COR-L47 (cell line): ENCODE measurements at regions not wholly inside any gene's neighbourhood (a gene's known extent, or its start where the extent isn't known, plus 50 kb on each side); places are given as distances from the start of the nearest gene placed in this dataset.
"Not testable (repeated sequence)": the region's sequence is repeated elsewhere in the genome, so short reads cannot be mapped to it uniquely, and the experiment has no call there.

Source experiments
- DNase-seq: peaks from one replicate; lab custom pipeline; 2025; lab: John Stamatoyannopoulos, UW

DNA sequence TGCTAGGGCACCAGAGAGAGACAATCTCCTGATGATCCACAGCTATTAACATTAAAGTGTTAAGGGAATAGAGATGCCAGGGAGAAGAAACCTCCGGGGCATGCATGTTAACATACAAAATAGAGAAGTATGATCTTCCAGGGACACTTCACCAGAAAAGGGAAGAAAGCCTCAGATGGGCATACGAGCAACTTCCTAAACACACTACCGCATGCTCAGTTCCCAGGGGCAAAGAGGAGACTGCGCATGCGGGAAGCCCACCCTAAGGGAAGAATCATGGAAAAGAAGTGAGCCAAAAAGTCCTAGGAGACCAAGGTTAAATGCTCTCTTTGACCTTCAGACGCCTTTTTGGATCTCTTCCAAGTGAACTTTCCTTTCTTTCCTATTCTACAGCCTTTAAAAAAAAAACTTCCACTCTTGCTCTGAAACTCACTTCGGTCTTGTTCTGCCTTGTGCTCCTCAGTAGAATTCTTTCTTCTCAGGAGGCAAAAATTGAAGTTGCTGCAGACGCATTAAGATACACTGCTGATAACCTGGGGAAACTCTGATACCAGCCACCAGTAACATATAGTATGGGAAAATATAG is 1211.3 kb downstream of the REEP3 start:
- DNase-seq = no peak

DNA sequence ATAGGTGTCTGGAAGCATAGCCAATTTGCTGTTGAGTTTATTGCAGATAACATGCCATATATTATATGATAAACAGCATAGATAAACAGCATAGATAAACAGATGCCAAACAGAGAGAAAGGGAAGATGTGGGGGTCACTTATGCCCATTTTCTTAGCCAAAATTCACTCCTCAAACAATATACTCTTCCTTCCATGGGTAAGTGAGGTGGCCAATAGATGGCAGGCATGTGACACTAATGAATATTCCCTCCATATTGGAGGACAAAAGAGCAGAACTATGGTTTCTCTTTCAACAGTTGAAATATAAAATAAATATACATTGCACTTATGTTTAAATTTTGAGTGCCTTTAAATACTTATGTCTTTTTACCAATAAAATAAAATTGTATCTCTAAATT is 1212.8 kb downstream of the REEP3 start:
- DNase-seq = peak; percentile 26

DNA sequence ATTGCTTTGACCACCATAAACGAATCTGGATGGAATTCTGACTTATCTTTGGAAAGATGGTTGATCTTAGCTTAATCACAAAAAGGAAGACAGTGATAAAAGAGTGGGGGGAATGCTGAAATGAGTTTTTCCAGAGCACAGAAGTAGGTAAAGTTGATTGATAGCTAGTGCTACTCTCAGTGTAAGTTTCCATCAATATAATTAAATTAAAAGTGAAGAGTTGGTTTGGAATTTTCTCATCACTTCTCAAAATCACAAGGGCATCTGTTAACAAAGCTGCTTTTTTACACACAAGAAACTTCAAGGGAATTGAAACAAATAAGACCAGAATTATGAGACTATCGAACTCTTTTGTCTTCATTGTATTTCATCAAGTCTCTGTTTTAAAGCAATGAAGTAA is 1217.3 kb downstream of the REEP3 start:
- DNase-seq = no peak

DNA sequence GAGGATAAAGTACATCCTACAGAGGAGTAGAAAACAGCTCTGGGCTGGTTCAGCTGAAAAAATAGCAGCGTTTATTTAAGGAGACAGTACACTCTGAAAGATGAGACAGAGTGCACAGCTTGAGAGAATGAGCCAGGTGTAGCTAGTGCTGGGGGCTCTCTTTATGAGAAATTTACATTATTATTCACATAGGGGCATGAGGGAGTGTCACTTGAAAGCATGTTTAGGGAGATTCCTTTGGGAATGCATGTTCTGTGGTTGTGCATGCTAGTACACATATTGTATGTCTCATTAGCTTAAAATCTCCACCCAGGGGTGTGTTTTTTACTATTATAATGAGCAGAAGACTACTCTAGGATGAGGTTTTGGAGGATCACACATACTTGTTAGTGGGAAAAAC is 1224.4 kb downstream of the REEP3 start:
- DNase-seq = no peak

DNA sequence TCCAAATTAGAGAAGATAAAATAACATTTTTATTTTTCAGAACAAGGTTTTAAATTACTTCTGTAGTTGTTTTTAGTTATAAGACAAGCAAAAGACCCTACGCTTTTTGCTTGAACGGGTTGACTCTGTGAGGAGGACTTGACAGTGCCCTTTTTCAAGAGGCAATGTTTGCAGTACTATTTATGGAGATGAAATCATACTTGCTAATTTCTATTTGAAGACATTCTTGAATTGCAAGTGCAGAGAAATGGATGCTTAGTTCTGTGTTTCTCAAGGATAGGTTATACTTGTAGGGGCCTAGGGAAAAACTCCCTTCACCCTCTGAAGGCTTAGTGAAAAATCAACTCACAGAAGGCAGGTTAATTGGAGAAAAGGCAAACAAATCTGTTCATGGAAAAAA is 1229.5 kb downstream of the REEP3 start:
- DNase-seq = no peak

DNA sequence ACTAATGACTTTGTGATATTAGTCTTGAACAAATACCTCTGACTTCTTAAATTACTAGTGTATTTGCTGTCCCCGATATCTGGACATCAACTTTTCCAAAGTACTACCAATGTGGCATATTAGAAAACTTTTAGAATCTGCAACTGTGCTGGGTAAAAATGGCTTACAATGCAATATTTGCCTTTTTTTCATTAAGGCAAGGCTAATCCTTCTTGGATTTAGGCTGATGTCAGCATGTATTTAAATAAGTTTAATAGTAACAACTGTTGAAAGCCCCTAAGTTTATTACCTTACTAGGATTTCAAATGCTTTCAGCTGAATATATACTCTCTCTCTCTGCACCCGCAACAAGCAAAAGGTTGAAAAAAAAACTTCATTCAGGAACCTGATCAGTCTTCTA is 1232.3 kb downstream of the REEP3 start:
- no peak for DNase-seq

DNA sequence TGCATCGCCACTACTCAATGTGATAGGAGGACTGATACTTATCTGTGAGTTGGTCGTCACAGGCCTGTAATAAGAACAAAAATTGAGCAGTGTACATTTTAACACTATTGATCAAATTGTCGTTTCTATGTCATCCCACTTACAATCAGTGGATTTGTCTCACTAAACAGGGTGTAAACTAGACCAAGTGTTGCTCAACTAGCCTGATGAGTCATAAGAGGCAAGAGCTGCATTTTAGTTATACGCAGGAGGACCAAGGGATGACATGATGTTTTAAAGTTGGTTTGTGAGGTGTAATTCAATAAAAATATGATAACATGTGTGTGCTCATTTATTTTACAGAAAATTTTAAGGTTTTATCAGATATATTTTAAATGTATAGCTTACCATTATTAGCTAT is 1239.2 kb downstream of the REEP3 start:
- no peak for DNase-seq

DNA sequence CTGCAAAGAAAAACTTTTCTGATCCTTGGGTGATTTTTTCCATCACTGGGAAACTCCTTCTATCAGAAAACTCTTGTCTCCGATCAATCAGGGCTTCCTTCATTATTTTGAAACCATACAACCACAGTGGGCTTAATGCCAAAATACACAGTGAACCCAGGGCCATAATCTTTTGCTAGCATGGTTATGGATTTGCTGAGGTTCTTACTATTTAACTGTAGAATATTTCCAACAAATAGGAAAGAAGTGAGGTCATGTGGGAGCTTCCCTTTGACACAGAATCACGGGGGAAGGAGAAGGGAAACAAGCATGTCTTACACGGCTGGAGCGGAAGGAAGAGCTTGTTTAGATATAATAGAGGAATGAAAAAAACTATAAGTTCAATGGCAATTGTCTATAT is 1241.7 kb downstream of the REEP3 start:
- DNase-seq = no peak

DNA sequence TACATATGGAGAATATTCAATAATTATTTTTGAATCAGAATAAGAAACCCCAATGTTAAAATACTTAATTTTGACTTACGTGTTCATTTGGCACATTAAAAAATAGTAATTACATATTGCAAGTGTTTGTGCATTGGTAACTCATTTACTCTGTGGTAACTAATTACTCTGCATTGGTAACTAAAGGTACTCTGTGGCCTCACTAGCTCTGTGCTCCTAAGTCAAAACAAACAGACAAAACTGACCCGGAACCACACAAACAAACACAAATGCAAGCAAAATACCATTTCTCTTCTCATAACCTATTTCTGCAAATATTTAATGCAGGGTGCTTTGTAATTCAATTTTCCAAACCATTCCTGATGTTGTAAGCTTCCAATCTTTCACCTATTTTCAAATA is 1244.3 kb downstream of the REEP3 start:
- DNase-seq = no peak

DNA sequence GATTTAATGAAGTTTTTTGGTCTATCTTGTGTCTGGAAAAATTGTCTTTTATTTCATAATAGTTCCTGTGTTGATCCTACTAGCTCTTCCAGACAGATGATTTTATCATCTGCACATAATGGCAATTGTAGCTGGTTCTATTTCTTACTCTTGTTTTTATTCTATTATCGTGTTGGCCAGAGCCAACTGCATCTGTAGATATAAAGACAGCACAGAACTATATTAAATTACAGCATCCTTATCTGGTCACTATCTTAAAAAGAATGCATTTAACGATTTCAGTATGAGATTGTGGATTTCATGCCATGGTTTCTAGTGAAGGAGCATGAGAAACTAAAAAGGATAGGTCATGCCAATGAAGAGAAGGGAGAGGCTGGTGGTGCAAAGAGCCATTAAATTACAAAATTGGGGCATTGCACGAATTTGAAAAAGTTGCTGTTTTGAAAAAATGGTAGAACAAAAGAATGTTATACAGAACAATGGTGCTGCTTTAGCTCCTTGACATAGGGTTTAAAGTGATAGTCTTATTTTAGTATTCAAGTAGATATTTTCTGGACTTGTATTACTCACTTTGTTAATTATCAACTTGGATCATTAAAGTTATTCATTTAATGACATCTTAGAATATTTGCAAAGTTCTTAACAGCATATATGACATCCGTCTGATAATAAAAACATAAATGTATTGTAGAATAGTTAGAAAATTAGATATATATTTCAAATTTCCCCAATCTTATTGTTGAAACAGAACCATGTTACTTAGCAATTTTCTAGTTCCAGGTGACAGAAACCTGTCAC is 1250.3 kb downstream of the REEP3 start:
- DNase-seq = no peak

DNA sequence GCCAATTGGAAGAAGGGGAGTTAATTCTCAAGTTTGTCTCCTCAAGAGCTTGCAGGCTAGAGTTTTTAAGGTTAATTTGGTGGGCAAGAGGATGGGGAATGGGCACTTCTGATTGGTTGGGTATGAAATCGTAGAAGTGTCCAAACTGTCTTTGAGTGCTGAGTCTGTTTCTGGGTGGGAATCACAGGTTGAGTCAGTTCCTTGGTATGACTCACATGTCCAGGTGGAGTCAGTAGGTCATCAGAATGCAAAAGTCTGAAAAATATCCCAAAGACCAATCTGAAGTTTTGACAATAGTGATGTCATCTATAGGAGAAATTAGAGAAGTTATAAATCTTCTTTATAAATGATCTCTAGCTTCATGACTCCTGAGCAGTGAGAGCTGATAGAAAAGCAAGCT is 1252.2 kb downstream of the REEP3 start:
- no peak for DNase-seq

DNA sequence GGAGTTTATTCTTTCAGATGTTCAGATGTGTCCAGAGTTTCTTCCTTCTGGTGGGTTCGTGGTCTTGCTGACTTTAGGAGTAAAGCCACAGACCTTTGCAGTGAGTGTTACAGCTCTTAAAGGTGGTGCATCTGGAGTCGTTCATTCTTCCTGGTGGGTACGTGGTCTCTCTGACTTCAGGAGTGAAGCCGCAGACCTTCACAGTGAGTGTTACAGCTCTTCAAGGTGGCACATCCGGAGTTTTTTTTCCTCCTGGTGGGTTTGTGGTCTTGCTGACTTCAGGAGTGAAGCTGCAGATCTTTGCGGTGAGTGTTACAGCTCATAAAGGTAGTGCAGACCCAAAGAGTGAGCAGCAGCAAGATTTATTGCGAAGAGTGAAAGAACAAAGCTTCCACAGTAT is 1263.2 kb downstream of the REEP3 start:
- not testable (repeated sequence) for DNase-seq

DNA sequence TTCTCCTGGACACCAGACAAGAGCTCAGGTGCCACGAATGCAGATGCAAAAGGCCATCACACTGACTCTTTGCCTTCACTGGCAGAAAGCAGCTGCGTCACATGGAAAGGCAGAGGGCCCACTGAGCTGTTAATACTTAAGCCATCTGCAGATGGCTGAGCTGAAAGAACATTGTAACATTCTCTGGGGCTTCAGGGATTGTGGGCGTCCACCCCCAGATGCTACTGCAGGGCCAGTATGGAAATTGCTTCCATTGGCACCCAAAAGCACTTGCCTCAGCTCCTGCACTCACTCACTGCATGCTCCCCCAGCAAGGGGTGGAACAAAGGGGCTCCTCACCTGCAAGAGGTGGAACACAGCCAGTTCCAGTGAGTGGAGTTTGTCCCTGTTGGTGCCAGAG is 1264.6 kb downstream of the REEP3 start:
- DNase-seq = no peak

DNA sequence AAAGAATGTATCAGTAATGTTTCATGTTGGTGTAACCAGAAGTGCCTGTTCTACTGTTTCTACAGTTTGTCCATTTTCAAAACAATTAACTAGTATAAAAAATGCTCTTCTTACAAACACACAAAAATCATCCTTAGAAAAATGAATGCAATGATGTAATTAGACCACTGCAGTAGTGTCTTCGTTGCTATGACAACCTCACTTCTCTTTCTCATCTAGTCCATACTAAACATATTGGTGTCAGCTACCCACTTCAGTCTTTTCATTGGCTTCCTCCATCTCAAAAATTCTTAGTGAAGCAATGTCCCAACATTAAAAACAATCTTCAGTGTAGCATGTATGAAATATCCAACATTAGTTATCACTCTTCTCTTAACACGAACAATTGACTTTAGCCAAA is 1265.8 kb downstream of the REEP3 start:
- DNase-seq = no peak

DNA sequence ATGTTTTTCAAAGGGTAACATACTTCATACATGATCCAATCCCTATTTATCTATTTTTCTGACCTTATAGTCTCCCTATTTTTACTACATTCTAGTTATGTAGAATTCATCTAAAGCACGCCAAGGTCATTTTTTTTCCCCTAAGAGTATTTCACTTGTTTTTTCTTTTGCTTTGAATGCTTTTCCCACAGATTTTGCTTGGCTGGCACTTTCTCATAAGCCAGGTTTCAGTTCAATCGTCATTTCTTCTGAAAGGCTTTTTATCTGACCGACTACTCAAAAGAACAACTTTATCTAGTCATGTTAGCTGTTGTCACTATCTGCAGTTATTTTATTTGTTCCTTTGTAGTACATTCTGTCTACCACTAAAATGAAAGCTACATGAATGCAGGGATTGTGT is 1274.6 kb downstream of the REEP3 start:
- DNase-seq = no peak

DNA sequence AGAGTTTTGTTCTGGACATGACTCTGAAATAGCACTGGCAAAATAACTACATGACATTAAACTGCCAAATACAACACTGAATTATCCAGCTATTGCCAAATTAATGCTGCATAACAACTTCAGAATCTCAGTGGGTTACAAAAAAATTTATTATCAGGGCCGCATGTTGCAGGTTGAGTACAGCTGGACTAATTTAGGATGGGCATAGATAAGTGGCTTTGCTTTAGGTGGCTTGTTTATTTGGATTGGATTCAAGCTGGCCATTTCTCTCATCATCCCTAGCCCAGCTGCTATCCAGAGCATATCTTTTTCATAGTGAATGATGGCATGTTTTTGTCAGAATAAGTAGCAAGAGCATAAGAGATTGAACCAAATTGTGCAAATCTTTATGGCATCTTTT is 1277.1 kb downstream of the REEP3 start:
- no peak for DNase-seq

DNA sequence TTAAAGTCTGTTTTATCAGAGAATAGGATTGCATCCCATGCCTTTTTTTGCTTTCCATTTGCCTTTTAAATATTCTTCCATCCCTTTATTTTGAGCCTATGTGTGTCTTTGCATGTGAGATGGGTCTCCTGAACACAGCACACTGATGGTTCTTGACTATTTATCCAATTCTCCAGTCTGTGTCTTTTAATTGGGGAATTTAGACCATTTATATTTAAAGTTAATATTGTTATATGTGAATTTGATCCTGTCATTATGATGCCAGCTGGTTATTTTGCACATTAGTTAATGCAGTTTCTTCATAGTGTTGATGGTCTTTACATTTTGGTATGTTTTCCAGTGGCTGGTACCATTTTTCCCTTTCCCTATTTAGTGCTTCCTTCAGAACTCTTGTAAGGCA is 1287.0 kb downstream of the REEP3 start:
- DNase-seq = not testable (repeated sequence)

DNA sequence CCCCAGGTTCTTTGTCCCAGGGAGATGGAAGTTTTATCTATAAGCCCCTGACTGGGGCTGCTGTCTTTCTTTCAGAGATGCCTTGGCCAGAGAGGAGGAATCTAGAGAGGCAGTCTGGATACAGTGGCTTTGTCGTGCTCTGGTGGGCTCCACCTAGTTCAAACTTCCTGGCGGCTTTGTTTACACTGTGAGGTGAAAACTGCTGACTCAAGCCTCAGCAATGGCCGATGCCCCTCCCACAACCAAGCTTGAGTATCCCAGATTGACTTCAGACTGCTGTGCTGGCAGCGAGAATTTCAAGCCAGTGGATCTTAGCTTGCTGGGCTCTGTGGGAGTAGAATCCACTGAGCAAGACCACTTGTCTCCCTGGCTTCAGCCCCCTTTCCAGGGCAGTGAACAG is 1288.8 kb downstream of the REEP3 start:
- not testable (repeated sequence) for DNase-seq

DNA sequence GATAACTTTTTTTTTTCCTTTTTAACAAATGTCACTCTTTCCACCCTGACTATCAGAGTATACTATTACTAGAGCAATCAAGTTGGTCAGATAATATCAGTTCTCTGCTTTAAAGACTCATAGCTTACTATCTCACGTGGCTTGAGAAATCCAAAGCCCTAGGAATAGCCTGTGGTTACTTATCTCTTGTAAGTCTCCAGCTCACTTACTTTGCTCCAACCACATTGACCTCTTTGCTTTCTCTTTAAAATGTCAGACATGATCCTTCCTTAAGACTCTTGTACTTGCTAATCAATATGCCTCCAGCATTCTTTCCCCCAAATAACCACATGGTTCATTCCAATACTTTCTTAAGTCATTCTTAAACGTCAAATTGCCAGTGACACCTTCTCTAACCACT is 1292.2 kb downstream of the REEP3 start:
- no peak for DNase-seq

DNA sequence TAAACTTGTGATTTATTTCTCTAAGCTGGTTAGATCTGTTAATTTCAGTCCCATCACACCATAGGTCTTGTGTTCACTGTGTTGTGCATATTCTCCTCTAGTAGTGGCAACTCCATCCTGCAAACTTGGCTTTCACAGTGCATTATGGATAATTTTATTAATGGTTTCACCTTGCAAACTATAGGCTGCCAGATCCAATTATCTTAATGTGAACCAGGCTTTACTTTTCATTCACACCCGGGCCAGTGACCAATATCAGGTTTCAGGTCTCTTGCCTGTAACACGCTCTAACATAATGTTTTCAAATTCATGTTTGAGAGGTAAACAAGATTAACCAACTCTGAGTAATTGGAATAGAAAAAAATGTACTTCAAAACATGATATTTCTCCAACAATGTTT is 1293.0 kb downstream of the REEP3 start:
- DNase-seq = no peak

DNA sequence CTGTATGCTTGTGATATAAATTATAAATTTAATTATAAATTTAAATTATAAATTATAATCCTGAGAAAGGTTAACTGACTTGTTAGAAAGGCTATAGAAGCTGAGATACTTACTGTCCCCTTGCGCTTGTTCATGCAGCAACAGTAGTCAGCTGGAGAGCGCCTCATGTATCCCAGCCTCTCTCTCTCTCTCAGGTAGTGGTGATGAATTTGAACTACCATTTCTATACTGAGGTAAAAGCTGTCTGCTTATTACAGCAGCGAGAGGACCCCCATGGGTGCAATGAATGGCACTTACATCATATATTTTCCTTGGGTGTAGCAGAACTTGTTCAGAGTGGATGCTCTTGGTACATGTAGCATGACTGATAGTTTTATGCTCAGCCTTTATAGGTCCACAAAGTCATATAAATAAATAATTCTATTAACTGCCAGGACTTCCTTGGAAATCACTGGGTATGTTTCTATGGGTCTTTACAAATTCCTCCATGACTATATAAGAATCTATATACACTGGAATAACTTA is 1308.7 kb downstream of the REEP3 start:
- DNase-seq = no peak

DNA sequence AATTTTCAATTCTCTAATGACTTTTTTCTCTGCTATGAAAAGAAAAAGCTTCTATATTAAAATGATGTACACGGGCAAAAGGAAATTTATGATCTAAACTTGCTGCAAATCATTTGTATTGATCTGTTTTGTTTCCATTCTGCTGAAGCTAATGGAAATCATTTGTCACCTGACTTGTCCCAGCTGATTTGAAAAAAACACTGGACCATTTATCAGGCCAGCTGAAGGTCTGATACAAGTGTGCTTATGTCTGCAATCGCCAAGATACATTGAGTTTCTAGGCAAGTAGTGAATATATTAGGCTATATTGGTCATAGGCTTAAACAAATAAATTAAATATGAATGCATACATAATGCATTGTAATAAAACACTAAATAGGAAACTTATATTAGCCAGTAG is 1309.7 kb downstream of the REEP3 start:
- no peak for DNase-seq

DNA sequence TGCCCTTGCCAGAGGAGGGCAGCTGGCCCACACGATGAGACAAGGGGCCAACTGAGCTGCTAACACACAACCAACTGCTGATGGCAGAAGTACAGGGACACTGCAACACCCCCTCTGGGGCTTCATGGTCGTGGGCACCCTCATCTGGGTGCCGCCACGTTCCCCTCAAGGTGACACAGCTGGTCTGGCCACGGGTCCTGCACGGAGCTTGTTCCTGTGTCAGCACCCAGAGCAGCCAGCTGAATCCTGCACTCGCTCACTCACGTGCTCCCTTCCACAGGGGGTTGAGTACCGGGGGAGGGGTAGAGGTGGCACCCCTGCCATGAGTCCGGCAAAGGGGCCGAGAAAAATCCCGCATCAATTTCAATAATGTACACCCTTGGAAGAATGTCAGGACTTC is 1319.1 kb downstream of the REEP3 start:
- no peak for DNase-seq

DNA sequence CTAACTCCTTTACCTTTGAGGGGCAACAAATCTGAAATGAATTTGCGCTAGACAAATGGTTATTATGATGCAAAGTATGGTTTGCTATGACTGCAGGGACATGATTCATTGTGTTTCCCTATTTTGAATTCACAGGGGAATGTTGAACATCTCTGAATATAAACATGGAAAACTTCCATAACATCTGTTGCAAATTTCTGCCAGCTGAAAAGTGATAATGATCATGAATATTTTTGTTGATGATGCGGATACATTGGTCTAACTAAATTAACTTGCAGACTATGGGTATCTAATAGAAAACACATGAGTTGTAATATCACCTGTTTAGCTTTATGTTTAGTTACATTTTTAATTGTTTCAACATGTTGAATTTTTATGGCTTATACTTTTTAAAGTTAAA is 1325.5 kb downstream of the REEP3 start:
- no peak for DNase-seq
